ENCODE measurements at regions not wholly inside any gene's neighbourhood (a gene's known extent, or its start where the extent isn't known, plus 50 kb on each side); places are given as distances from the start of the nearest gene placed in this dataset.

DNA sequence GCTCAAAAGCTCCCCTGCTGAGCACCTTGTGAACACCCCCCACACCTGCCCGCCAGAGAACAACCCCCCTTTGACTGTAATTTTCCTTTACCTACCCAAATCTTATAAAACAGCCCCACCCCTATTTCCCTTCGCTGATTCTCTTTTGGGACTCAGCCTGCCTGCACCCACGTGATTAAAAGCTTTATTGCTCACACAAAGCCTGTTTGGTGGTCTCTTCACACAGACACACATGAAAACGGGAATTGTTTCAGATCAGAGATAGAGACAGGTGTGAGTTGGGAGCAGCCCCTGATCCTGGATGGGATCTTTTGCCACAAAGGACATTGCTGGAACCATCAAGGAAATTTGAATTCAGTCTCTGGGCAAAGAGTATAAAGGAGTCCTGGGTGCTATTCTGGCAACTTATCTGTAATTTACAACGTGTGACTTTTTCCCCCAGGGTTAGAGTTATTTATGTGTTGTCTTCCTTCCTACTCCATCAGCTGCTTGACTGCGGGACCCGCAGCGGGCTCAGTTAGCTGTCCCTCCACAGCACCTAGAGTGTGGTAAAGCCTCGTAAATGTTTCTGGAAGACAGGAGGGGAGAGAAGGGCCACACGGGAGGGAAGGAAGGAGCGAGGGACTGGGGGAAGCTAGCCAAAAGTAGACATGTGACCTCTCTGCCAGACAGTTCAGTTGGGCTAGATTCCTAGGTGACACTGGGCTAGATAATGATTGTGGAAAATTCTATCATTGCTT lies 437.0 kb downstream of the ZNF608 start:
- no peak for DNase-seq (ENCODE audit: low read depth)

DNA sequence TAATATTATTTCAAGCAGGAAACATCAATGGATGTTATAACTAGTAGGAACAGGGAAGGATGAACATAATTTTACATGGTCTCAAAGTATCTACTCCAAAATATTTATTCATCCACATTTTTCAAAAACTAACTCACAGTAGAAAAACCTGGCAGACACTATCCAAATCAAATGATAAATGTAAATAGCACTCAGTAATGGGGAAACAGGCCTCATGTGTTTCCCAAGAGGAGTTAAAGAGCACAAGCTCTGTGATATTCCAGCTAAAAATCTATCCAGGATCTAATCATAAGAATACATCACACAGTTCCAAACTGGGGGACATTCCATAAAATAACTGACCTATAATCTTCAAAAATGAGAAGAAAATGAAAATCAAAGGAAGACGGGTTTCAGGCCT lies 443.1 kb downstream of the ZNF608 start:
- no peak for DNase-seq (ENCODE audit: low read depth)

DNA sequence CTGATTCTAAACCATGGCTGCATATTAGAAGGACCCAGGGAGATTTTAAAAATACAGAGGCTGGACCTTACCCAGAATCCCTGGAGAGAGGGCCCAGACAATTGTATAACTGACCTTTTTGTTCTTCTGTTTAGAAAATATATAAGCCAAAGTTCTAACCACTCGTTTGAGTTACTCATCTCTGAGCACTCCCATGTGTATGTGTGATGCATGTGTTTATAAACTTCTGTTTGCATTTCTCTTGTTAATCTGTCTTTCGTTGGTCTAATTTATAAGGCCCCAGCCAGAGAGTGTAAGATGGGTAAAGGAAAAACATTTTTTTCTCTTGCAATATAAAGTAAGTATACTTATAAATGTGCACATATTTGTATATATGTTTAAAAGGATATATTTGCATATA lies 443.9 kb downstream of the ZNF608 start:
- DNase-seq (ENCODE audit: low read depth): no peak

DNA sequence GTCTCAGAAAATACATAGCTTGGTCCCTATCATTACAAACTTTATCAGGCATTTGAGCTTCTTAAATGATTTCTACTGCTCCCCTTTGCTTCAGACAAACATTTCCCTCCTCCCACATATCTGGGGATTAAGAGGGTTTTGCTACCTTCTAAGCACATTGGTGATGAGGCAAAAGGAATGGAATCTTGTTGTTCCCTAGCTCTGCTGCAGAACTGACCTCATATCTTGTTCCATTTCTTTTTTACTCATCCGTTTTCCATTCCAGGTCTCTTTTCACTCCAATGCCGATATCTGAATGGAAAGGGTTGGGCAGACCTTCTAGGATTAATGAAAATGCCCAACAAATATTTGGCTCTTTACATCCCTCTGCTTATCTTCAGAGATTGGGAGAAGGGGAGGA lies 444.6 kb downstream of the ZNF608 start:
- no peak for DNase-seq (ENCODE audit: low read depth)

DNA sequence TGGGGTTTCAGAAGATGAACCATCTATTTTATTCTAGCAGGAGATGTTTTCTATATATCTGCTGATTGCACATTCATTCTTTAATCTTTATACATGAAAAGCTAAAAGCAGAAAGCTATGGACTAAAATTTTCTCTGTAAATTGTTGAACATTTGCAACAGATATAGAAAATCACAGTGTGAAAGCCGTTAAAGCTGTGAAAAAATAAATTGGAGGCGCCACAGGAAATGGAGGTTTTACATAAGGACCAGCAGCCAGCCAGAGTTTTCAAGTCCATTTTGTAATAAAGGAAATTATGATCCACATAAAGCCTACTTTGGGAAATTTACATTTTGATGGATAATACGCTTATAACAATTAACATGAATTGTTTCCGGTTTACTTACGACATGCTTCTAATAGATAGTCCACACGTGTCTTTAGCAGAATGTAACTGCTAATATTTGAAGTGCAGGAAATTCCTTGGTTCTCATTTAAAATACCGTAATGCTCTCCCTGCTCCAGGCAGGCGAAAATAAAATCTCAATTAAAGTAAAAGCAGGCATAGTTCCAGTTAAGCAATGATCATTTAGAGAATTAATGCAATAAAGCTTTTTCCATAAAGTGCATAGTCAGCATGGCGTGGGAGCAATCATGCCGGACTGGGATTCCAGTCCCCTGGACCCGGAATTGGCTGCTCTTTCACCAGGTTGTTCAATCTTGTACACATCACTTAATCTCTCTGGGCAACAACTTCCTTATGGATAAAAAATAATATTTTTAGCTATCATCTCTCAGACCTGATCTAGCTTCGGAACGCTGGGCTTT lies 445.4 kb downstream of the ZNF608 start:
- no peak for DNase-seq (ENCODE audit: low read depth)

DNA sequence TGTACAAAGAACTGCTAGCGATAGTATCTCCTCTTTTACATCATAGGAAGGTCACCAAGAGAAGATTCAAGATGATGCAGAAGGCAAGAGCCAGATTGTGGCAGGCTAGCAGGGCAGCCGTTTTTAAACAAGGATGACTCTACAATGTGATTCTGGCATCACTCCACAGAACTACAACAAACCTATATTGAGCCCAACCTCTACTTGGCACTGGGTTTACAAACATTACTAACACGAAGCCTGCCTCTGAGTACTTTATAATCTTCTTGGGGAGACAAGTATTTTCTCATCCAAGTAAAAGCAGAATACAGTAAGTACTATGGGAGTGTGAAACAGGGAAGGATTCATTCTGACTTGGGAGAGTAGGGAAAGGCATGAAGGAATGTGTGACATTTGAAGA lies 448.6 kb downstream of the ZNF608 start:
- DNase-seq (ENCODE audit: low read depth): no peak

DNA sequence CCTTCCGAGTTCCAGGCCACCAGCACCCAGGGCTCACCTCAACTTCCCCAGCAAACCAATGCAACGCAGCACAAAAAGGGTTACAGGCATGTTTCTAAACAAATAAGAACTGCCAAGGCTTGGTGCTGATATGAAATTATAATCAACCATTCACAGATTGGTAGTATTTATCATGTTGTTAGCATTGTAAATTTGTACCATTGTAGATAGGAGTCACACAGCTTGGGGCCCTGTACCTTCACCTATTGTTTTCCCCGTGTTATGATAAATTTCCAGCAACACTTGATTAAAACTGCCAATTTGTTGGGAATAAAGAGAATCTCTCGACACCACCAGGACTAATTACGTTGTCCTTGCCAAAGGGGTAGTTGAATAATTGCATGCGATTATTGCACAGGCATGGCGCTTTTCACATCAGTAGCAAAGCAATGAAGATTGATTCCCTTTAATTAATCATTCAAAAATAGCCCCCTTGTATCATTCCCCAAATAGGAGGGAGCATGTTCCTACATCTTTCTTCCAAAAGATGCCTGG lies 454.1 kb downstream of the ZNF608 start:
- no peak for DNase-seq (ENCODE audit: low read depth)

DNA sequence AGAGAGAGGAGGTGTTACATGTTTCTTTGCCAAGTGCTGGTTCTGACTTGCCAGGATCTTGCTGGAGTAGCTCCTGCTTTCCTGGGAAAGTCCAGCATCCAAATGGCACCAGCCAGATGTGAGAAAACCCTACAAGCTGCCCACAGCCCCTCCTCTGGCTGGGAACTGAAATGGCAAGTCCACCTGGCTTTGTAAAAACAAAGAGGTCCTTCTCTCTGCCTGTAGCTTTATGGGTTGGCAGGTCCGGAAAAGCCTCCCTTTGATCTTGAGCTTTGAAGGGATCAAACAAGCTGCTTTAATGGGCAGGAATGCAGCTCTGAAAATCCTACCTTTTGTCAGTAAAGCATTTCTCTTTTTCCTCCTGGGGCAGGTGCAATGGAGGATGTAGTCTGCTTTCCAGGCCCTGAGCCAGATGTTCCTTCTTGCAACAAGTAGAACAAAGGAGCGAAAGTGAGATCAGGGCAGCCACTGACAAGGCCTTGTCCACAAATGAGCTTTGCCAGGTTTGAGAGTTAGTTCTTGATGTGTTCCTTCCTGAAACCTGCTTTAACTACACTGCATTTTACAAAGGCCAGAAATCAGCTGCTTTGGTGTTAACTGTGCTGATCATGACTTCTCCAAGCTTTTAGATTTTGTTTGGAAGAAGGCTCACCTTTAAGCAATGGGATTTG lies 456.7 kb downstream of the ZNF608 start:
- no peak for DNase-seq (ENCODE audit: low read depth)

DNA sequence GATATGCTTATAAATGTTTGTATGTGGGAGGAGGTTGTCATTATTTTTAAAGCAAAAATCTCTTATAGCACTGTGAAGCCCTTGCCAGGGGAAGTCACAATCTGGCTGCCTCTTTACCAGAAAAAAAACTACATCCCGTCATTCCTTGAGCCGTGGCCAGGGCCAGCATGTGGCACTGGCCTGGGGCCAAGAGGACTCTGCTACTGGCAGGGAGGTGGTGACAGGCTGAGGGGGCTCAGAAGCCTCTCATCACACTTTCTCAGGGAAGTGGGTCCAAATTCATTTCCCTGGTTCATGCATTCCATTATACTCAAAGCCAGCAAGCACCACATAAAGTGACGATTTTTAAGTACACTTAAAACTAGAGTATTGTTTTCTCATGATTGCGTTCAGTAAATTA lies 457.3 kb downstream of the ZNF608 start:
- DNase-seq (ENCODE audit: low read depth): no peak

DNA sequence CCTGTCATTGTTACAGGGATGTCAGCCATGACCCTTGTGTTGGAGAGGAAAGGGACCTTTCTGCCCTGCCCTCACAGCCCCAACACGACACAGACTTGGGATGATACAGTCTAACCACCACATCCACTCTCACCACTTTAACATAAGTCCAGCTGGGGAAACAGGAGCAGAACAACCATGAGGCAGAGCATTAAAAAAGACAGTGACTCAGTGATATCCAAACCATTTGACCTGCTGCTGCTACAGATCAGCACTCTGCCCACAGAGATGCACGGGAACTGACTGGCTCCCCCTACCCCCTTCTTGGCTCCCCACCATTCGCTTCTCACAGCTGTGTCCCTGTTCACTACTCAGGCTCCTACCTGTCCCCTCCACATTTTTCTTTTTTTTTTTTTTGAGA lies 458.6 kb downstream of the ZNF608 start:
- DNase-seq (ENCODE audit: low read depth): no peak

DNA sequence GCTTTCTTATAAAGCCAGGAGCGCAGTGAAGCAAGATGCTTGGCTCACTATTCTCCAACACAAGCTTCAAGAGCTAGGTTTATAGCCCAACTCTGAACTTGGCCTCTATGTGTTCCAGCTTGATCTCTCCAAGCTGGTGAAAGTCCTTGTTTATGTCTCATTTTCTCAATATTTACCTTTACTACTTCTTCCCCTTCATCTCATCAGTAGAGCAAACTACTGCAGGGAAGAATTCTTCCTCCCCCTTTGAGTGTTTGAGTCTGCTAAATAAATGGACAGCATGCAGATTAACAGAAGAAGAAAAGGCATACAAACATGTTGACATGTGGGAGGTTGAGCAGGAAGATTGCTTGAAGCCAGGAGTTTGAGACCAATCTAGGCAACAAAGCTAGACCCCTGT lies 460.7 kb downstream of the ZNF608 start:
- no peak for DNase-seq (ENCODE audit: low read depth)

DNA sequence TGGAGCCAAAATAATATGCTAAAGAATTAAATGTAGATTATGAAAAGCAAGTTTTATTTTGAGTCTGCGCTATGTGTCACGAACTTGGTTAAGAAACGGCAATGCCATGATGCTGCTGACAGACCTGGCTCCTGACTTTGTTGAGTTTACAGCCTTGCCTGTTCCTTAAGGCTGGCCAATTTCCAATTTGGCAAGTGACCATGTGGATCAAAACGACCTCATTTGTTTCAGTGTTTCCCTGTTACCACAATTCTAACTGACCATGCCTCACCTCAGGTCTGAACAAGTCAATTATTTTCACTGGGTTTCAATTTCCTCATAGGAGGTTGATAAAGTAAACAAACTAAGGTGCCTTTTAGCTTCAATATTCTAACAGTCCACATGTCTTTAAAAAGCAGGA lies 461.4 kb downstream of the ZNF608 start:
- no peak for DNase-seq (ENCODE audit: low read depth)

DNA sequence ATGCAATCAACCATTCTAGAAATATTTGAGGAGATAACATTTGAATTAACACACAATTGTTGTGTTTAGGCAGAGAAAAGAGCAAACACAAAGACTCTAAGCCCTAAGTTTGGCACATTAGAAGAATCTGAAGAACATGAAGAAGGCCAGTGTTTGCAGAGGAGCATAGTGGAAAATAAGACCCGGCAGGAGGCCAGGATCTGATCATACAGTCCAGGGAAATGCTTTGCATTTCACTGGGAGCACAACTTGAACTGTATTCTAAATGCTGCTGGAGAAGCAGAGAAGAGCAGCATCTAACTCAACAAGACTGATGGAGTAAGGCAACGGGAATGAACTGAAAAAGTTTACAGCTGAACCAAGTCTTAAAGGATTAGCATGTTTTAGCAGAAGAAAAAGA lies 463.4 kb downstream of the ZNF608 start:
- no peak for DNase-seq (ENCODE audit: low read depth)

DNA sequence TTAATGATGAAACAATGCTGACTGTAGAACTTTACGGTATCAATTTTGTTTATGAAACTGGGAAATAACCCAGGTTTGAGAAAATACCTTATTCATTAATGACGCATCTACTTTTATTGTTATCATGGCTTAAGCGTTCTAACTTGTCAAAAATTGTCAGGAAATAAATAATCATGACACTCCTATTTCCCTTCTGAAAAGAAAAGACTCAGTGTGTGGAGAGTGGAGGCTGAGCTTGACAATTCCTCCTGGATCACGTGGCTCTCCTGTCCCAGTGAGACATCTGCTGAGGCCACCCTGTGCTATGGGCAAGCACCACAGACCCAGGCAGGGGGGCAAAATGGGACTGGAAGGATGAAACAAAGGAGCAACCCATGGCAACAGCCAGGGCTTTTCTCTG lies 466.4 kb downstream of the ZNF608 start:
- DNase-seq (ENCODE audit: low read depth): no peak

DNA sequence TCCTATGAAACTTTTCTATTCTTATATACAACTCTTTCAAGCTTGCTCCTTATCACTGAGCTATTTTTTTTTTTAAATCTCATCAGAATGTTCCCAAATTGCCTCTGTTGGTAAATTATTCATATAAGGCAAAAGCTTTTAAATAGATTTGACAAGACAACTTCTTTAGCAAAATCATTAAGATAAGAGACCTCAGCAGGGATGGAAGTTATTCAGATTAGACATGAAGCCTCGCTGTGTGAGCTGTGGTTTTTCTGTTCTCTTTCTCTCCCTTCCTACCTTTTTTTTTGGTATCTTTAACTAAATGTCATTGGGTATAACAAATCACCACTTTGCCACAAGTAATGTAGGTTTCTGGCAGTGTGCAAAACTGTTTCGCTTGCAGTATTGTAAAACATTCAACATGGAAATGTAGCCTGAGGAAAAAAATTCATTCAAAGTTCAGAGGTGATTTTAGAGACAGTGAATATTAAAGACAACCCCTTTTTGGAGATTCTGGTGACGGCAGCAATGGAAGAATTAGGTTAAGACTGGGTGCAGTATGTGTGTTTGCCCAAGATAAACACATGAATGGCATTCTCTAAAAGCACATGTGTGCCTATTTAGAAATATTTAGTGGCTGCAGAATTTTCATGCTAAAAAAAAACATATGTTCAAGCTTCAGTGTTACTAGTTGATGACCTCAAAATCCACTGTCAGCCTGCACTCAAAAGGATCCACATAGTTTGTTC lies 467.1 kb downstream of the ZNF608 start:
- no peak for DNase-seq (ENCODE audit: low read depth)

DNA sequence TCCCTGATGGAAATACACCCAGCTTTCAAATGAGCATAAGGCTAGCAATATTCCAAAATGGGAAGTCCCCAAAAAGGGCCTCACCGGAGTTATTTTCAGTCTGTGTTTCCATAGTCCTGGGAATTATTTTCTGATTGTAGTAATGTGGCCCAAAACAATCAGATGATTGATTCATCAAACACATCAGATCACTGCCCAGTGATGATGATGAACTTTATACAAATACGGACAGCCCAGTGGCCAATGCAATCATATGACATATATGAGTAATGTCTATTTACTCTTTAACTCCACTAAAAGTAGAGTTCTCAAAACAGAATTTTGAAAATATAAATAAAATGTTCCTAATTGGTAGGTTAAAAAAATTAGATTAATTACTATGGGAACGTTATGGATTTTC lies 467.8 kb downstream of the ZNF608 start:
- no peak for DNase-seq (ENCODE audit: low read depth)

DNA sequence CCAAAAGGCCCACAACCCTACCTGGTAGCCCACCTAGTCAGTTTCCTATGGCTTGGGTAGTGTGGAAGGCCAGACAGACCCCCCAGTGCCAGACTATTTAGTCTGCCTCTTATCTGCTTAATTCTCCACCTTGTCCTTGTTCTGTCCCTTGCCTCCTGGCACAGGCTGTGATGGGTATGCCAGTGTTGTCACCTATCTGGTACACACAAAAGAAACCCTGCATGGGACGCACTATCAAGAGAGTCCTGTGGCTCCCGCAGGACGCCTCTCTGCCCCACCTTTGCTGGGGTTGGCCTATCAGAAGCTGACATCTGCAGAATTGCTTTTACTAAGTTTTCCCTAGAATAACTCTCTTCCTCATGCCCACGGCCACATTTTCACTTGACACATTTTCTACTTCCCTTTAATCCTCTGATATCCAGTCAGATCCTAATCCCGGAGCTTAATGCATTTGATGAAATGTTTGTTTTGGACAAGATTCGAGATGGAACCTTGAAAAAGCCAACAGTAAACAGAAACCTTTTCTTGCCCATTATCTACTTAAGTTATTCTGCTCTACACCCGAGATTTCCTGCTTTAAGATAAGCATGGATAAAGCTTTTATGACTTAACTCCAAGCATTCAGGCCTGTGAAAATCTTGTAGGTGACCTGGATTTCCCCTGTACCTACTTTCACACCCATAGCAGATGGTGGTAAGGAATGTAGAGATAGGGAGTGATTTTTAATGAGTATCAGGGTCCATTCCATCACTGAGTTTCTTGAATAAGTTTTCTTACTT lies 468.5 kb downstream of the ZNF608 start:
- no peak for DNase-seq (ENCODE audit: low read depth)

DNA sequence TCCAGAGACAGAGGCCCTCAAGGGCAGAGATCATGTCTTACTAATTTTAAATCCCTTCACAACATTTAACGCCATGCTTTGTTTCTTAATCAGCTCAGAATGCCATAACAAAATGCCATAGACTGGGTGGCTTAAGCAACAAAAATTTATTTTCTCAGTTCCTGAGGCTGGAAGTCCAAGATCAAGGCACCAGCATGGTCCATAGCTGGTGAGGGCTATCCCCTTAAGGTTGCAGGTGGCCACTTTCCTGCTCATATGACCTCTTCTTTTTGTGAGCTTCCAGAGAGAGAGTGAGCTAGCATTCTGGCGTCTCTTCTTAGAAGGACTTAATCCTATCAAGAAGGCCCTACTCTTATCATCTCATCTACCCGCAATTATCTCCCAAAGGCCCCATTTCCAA lies 470.3 kb downstream of the ZNF608 start:
- no peak for DNase-seq (ENCODE audit: low read depth)

DNA sequence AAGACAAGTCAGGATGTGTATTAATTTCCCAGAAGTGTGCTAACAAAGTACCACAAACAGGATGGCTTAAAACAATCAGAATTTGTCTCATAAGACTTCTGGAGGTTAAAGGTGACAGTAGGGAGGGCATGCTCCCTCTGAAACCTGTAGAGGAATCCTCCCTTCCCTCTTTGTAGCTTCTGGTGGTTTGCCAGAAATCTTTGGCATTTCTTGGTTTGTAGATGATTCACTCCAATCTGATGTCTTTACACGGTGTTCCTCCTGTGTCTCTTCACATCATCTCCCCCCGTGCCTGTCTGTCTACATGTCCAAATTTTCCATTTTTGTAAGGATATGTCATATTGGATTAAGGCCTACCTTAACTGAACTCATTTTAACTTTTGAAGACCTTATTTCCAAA lies 471.5 kb downstream of the ZNF608 start:
- DNase-seq (ENCODE audit: low read depth): no peak

DNA sequence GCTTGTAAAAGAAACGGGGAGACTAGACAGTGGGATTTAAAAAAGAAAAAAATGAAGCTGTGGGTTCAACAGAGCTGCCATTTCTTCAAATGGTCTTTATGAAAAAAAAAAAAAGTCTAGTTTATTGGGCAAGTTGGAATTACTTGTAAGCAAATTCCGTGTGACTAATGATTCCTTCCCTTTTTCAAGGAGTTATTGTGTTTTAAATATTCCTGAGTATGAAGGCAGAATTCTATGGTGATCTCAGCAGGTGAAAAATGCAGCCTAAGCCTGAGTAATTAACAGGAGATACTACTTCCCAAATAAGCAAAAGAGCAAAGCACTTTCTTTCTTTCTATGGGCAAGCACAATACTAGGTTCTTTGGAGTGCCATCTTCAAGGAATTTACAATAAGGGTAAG lies 481.9 kb downstream of the ZNF608 start:
- DNase-seq (ENCODE audit: low read depth): no peak

DNA sequence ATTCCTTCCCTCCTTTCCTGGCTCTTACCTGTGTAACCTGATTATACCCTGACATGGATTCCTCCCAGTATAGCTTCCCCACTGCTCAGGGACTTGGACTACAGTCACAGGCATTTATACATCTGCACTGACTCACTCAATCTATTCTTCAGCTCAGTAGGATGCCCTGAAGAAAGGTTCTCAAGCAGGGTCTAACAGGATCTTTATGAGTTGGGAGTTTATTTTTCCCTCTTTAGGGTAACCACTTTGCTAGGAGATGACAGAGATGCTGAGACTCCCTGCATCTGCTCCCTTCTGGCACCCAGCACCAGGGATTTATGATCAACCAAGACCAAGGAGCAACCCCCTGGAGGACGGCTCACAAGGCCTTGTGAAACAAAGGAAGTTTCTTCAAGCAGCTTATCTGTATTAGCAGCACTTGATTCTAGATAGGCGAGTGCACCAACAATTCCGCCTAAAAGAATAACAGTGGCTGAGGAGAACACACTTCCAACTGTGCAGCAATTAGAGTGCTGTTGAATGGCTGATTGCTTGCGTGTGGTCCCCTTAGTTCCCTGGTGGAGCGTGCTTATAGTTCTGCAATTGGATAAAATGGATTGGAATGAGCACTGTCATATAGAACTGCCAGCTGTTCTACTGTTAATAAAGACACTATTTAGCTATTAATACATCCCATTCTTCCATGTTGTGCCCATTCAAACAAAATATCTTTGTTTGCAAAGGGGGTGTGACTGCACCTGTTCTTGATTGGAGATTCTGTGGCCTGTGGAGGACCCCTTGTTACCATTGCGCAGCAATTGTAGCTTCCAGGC lies 482.6 kb downstream of the ZNF608 start:
- DNase-seq (ENCODE audit: low read depth): no peak
